Hepatocyte (in vitro differentiated cells): ENCODE measurements at regions not wholly inside any gene's neighbourhood (a gene's known extent, or its start where the extent isn't known, plus 50 kb on each side); places are given as distances from the start of the nearest gene placed in this dataset.

ENCODE experiments used
- DNase-seq: peaks from one replicate; pipeline ENCODE4 v3.0.0-alpha.2; 2016; ENCODE audit warnings: low spot score
- H2AFZ ChIP-seq: fragments of 200-600 bp; sonication (generic); 2 replicates; pipeline ENCODE4 v1.6.0; 2016; ENCODE audit warnings: antibody characterized with exemption, mild to moderate bottlenecking
- H3K27ac ChIP-seq: fragments of 200-600 bp; sonication (generic); 2 replicates; pipeline ENCODE4 v1.5.1; 2016; ENCODE audit warnings: mild to moderate bottlenecking
- H3K27me3 ChIP-seq: fragments of 200-600 bp; sonication (generic); 2 replicates; pipeline ENCODE4 v1.6.1; 2016
- H3K36me3 ChIP-seq: fragments of 200-600 bp; sonication (generic); replicated peaks from 2 replicates; pipeline ENCODE4 v1.5.1; 2016; ENCODE audit warnings: low read depth; ENCODE audit not compliant: insufficient read depth
- H3K4me1 ChIP-seq: fragments of 200-600 bp; sonication (generic); 2 replicates; pipeline ENCODE4 v1.5.1; 2016; ENCODE audit warnings: mild to moderate bottlenecking, moderate library complexity; ENCODE audit not compliant: insufficient read depth
- H3K4me2 ChIP-seq: fragments of 200-600 bp; sonication (generic); 2 replicates; pipeline ENCODE4 v1.6.0; 2016
- H3K4me3 ChIP-seq: fragments of 200-600 bp; sonication (generic); 2 replicates; pipeline ENCODE4 v1.5.1; 2016; ENCODE audit warnings: mild to moderate bottlenecking
- H3K79me2 ChIP-seq: fragments of 200-600 bp; sonication (generic); 2 replicates; pipeline ENCODE4 v1.6.0; 2017; ENCODE audit warnings: mild to moderate bottlenecking
- H3K9me2 ChIP-seq: fragments of 200-600 bp; sonication (generic); replicated peaks from 2 replicates; pipeline ENCODE4 v1.6.0; 2017; ENCODE audit warnings: mild to moderate bottlenecking; ENCODE audit not compliant: insufficient read depth
- H3K9me3 ChIP-seq: fragments of 200-600 bp; sonication (generic); 2 replicates; pipeline ENCODE4 v1.5.1; 2016; ENCODE audit warnings: low read depth, mild to moderate bottlenecking
- H4K20me1 ChIP-seq: fragments of 200-600 bp; sonication (generic); 2 replicates; pipeline ENCODE4 v1.6.0; 2016; ENCODE audit warnings: mild to moderate bottlenecking; ENCODE audit not compliant: insufficient read depth, poor library complexity, severe bottlenecking
- CTCF ChIP-seq: fragments of 200-600 bp; sonication (generic); IDR thresholded peaks from 2 replicates; pipeline ENCODE4 v1.5.1; 2016; ENCODE audit warnings: antibody characterized with exemption, mild to moderate bottlenecking; ENCODE audit not compliant: poor library complexity
- EZH2 ChIP-seq: fragments of 200-600 bp; sonication (generic); IDR thresholded peaks from 2 replicates; pipeline ENCODE4 v1.6.1; 2016; ENCODE audit warnings: antibody characterized with exemption, mild to moderate bottlenecking, borderline replicate concordance
- EZH2phosphoT487 ChIP-seq: fragments of 200-600 bp; sonication (generic); IDR thresholded peaks from one replicate; pipeline ENCODE4 v1.6.1; 2018; ENCODE audit warnings: antibody characterized with exemption, mild to moderate bottlenecking, low read depth, moderate library complexity; ENCODE audit not compliant: unreplicated experiment, severe bottlenecking
- whole genome bisulfite sequencing: methylation state at CpG from one replicate; pipeline ENCODE4 v1.1.6; 2016; ENCODE audit warnings: low lambda C conversion rate; ENCODE audit errors: missing lambda C conversion rate; 5-methylcytosine and 5-hydroxymethylcytosine counted together

GRCh38 chr3:118181274-118181673 is 853.4 kb downstream of the IGSF11 start:
- Histone ChIP-seq H3K79me2 (no peaks in the 10 kb centered on the region), H4K20me1 (no peaks in the 10 kb centered on the region), H3K9me3 (no peaks in the 10 kb centered on the region), H3K4me3 (no peak overlapping the region), H2AFZ (no peak overlapping the region), H3K27me3 (no peaks in the 10 kb centered on the region), H3K27ac (no peak overlapping the region), H3K4me1 (no peaks in the 10 kb centered on the region), H3K36me3 (no peaks in the 10 kb centered on the region), H3K9me2 (no peaks in the 10 kb centered on the region), H3K4me2 (no peak overlapping the region)
- TF ChIP-seq CTCF = no peak
- TF ChIP-seq EZH2phosphoT487 = no peak
- TF ChIP-seq EZH2 = no peak
- WGBS = 70% methylated on average over 1 of the region's 1 CpG
- no peak for DNase-seq

DNA sequence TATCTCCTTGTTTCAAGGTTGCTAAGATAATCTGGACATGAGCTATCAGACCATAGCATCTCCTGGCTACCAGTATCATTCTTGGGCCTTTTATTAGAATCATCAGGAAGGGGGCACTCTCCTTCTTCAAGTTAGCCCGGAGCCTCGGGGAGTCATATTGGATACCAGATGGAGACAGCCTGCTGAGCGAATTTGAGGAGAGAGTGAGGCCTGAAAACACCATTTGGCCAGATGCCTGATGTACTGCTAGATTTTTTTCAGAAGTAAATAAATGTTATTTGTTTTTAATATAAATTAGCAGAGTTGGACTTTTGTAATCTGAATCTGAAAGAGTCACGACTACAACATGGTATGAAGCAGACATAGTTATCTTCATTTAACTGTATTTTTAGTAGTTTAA is 848.6 kb downstream of the IGSF11 start:
- Histone ChIP-seq H2AFZ (no peak overlapping the region), H3K4me3 (no peak overlapping the region), H3K36me3 (no peaks in the 10 kb centered on the region), H3K4me1 (no peaks in the 10 kb centered on the region), H3K9me2 (no peaks in the 10 kb centered on the region), H3K9me3 (no peaks in the 10 kb centered on the region), H3K79me2 (no peaks in the 10 kb centered on the region), H3K4me2 (no peak overlapping the region), H3K27me3 (no peaks in the 10 kb centered on the region), H4K20me1 (no peaks in the 10 kb centered on the region), H3K27ac (no peak overlapping the region)
- WGBS = 87% methylated on average over 4 of the region's 4 CpGs
- TF ChIP-seq EZH2 = no peak
- no peak for TF ChIP-seq EZH2phosphoT487
- TF ChIP-seq CTCF = no peak
- DNase-seq = no peak

- no peak for DNase-seq
Observed at GRCh38 chr3:118187221-118187620, 847.4 kb downstream of the IGSF11 start.

More at GRCh38 chr3:118187221-118187620, 847.4 kb downstream of the IGSF11 start:
- Histone ChIP-seq H3K4me1 (no peaks in the 10 kb centered on the region), H4K20me1 (no peaks in the 10 kb centered on the region), H3K4me3 (no peak overlapping the region), H3K4me2 (no peak overlapping the region), H3K79me2 (no peaks in the 10 kb centered on the region), H3K36me3 (no peaks in the 10 kb centered on the region), H3K27ac (no peak overlapping the region), H2AFZ (no peak overlapping the region), H3K9me2 (no peaks in the 10 kb centered on the region), H3K27me3 (no peaks in the 10 kb centered on the region), H3K9me3 (no peaks in the 10 kb centered on the region)
- no peak for TF ChIP-seq EZH2
- TF ChIP-seq EZH2phosphoT487 = no peak
- TF ChIP-seq CTCF = no peak
